Fibroblast of skin of back (primary cell): ENCODE measurements at regions not wholly inside any gene's neighbourhood (a gene's known extent, or its start where the extent isn't known, plus 50 kb on each side); places are given as distances from the start of the nearest gene placed in this dataset.
"Not testable (repeated sequence)": the region's sequence is repeated elsewhere in the genome, so short reads cannot be mapped to it uniquely, and the experiment has no call there.

Source experiments
- DNase-seq: peaks from one replicate; pipeline ENCODE4 v3.0.0-alpha.2; 2013

GRCh38 chr12:58069268-58069963 lies 128.0 kb downstream of the ATP23 start:
- no peak for DNase-seq

GRCh38 chr12:58071994-58072393 lies 130.6 kb downstream of the ATP23 start:
- no peak for DNase-seq

- no peak for DNase-seq
Measured at GRCh38 chr12:58074259-58074658, 132.9 kb downstream of the ATP23 start.

- DNase-seq, result no peak
Measured at GRCh38 chr12:58079806-58080205, 138.4 kb downstream of the ATP23 start.

- no peak for DNase-seq
Measured at GRCh38 chr12:58081488-58081887, 140.1 kb downstream of the ATP23 start.

GRCh38 chr12:58082996-58083395 lies 141.6 kb downstream of the ATP23 start:
- no peak for DNase-seq

- DNase-seq, result peak; percentile 11
Measured at GRCh38 chr12:58086006-58086405, 144.6 kb downstream of the ATP23 start.

GRCh38 chr12:58086930-58087329 lies 145.6 kb downstream of the ATP23 start:
- no peak for DNase-seq

- DNase-seq, result no peak
Measured at GRCh38 chr12:58087423-58088127, 146.2 kb downstream of the ATP23 start.

- no peak for DNase-seq
Measured at GRCh38 chr12:58089588-58089987, 148.2 kb downstream of the ATP23 start.

GRCh38 chr12:58090685-58091084 lies 149.3 kb downstream of the ATP23 start:
- no peak for DNase-seq

- no peak for DNase-seq
Measured at GRCh38 chr12:58095002-58095401, 153.6 kb downstream of the ATP23 start.

- no peak for DNase-seq
Measured at GRCh38 chr12:58097741-58098140, 156.4 kb downstream of the ATP23 start.

- DNase-seq, result no peak
Measured at GRCh38 chr12:58099476-58099875, 158.1 kb downstream of the ATP23 start.

GRCh38 chr12:58104351-58104755 lies 163.0 kb downstream of the ATP23 start:
- no peak for DNase-seq

GRCh38 chr12:58105225-58106119 lies 164.1 kb downstream of the ATP23 start:
- no peak for DNase-seq

- DNase-seq, result no peak
Measured at GRCh38 chr12:58106195-58106594, 164.8 kb downstream of the ATP23 start.

GRCh38 chr12:58117201-58117600 lies 175.8 kb downstream of the ATP23 start:
- no peak for DNase-seq

- no peak for DNase-seq
Measured at GRCh38 chr12:58117667-58118066, 176.3 kb downstream of the ATP23 start.

- DNase-seq, result not testable (repeated sequence)
Measured at GRCh38 chr12:58125761-58126160, 184.4 kb downstream of the ATP23 start.

- no peak for DNase-seq
Measured at GRCh38 chr12:58131986-58132755, 190.8 kb downstream of the ATP23 start.

GRCh38 chr12:58138424-58138823 lies 197.1 kb downstream of the ATP23 start:
- no peak for DNase-seq
